ENCODE measurements at regions not wholly inside any gene's neighbourhood (a gene's known extent, or its start where the extent isn't known, plus 50 kb on each side); places are given as distances from the start of the nearest gene placed in this dataset.

- Histone ChIP-seq H3K9me3 (ENCODE audit: control insufficient read depth in 4 of 4, insufficient read depth in 3 of 4, low read length in 3 of 4) (no peaks in the 10 kb centered on the region), H3K9ac (ENCODE audit: insufficient read depth in 1 of 2, low read length in 2 of 2) (no peak overlapping the region), H3K27ac (ENCODE audit: low read depth in 1 of 2, low read length in 1 of 2) (no peak overlapping the region), H3K27me3 (ENCODE audit: control insufficient read depth in 3 of 3, insufficient read depth in 3 of 3, low read length in 2 of 3) (no peaks in the 10 kb centered on the region), H3K36me3 (ENCODE audit: control insufficient read depth in 4 of 4, insufficient read depth in 4 of 4, low read length in 4 of 4) (no peaks in the 10 kb centered on the region), H3K4me3 (no peak overlapping the region), H3K4me1 (ENCODE audit: control insufficient read depth in 5 of 5, insufficient read depth in 5 of 5, low read length in 5 of 5) (peaks cover 0 to 73% (median 16%) of the 10 kb centered on the region in 5 donors)
- TF ChIP-seq CTCF (IDR thresholded peaks at IDR 0.05; ENCODE audit: control extremely low read depth, extremely low read depth): no peak
- DNase-seq (no peak), ATAC-seq (ENCODE audit: insufficient read depth, low FRiP score) (no peak)
- 89 to 93% methylated on average over 1 of the region's 1 CpG for WGBS, 2 donors
Measured at GRCh38 chr6:133754298-133754697, 134.6 kb upstream of the TCF21 start.

DNA sequence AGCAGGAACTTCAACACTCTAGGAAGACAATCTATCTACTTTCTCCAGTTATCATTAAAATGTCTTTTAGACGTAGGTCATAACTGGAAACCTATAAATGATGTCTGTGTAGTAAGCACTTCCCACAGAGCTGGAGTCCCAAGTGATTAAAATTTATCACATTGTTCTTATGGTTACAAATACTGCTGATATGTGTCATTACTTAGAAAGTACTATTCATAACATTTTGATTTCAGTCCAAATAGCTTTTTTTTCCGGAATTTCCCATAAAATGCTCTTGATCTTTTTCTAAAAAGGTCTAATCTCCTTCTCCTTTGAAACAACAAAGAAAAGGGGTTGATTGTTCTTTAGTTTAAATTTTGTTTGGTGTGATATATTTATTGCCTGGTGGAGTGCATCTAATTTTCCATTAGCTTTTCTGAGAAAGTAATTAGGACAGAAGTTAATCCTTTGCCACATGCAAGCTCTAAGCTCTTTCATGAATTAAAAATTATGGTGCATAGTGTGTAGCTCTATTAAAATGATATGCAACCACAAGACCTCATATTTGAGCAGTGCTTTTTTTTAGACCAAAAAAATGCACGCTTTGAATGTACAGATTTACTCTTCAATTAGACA, 132.7 kb upstream of the TCF21 start:
- no peak overlapping the region for H3K4me3 ChIP-seq
- H3K36me3 ChIP-seq (ENCODE audit: control insufficient read depth in 4 of 4, insufficient read depth in 4 of 4, low read length in 4 of 4): no peaks in the 10 kb centered on the region
- no peak for ATAC-seq (ENCODE audit: insufficient read depth, low FRiP score)
- 63 to 67% methylated on average over 3 of the region's 3 CpGs for WGBS, 2 donors
- peaks cover 0 to 87% (median 16%) of the 10 kb centered on the region in 5 donors for H3K4me1 ChIP-seq (ENCODE audit: control insufficient read depth in 5 of 5, insufficient read depth in 5 of 5, low read length in 5 of 5)
- TF ChIP-seq CTCF (IDR thresholded peaks at IDR 0.05; ENCODE audit: control extremely low read depth, extremely low read depth): no peak
- no peaks in the 10 kb centered on the region for H3K27me3 ChIP-seq (ENCODE audit: control insufficient read depth in 3 of 3, insufficient read depth in 3 of 3, low read length in 2 of 3)
- no peak overlapping the region for H3K9ac ChIP-seq (ENCODE audit: insufficient read depth in 1 of 2, low read length in 2 of 2)
- DNase-seq: peak in 2 of 3 donors; percentile 57
- H3K27ac ChIP-seq (ENCODE audit: low read depth in 1 of 2, low read length in 1 of 2): peak overlapping the region in 1 of 2 donors; percentile 45
- no peaks in the 10 kb centered on the region for H3K9me3 ChIP-seq (ENCODE audit: control insufficient read depth in 4 of 4, insufficient read depth in 3 of 4, low read length in 3 of 4)

DNA sequence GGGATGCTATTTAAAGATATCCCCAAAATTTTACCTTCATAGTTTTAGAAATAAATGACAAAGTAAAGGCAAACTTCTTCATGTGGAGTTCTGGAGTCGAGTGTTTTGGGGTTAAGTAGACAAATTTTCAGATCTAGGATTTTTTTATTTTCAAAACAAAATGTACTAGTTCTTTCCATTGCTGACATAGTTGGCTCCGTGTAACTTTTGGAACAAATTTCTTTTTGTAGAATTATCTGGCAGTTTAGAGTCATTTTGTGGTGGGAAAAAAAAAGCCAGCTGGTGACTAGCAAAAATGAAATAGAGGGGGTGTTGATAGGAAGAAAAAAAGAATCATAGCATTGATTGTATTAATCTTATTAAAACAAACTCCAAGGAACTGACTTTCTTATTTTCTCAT, 131.6 kb upstream of the TCF21 start:
- H3K36me3 ChIP-seq (ENCODE audit: control insufficient read depth in 4 of 4, insufficient read depth in 4 of 4, low read length in 4 of 4): no peaks in the 10 kb centered on the region
- H3K4me3 ChIP-seq: no peak overlapping the region
- WGBS, 2 donors: 56 to 79% methylated on average over 2 of the region's 2 CpGs
- no peaks in the 10 kb centered on the region for H3K9me3 ChIP-seq (ENCODE audit: control insufficient read depth in 4 of 4, insufficient read depth in 3 of 4, low read length in 3 of 4)
- TF ChIP-seq CTCF (IDR thresholded peaks at IDR 0.05; ENCODE audit: control extremely low read depth, extremely low read depth): no peak
- peak in 2 of 3 donors; percentile 90 to 93 for DNase-seq
- H3K9ac ChIP-seq (ENCODE audit: insufficient read depth in 1 of 2, low read length in 2 of 2): no peak overlapping the region
- ATAC-seq (ENCODE audit: insufficient read depth, low FRiP score): no peak
- peaks cover 0 to 75% (median 11%) of the 10 kb centered on the region in 5 donors for H3K4me1 ChIP-seq (ENCODE audit: control insufficient read depth in 5 of 5, insufficient read depth in 5 of 5, low read length in 5 of 5)
- no peak overlapping the region for H3K27ac ChIP-seq (ENCODE audit: low read depth in 1 of 2, low read length in 1 of 2)
- no peaks in the 10 kb centered on the region for H3K27me3 ChIP-seq (ENCODE audit: control insufficient read depth in 3 of 3, insufficient read depth in 3 of 3, low read length in 2 of 3)

All from lung (tissue), 11 donors.